22Rv1 (cell line): ENCODE measurements at regions not wholly inside any gene's neighbourhood (a gene's known extent, or its start where the extent isn't known, plus 50 kb on each side); places are given as distances from the start of the nearest gene placed in this dataset.

ENCODE experiments used
- H3K27ac ChIP-seq: fragments of 450-650 bp; 2 replicates; pipeline ENCODE4 v1.5.1; 2017
- ZFX ChIP-seq: fragments of 450-650 bp; IDR thresholded peaks from 2 replicates; pipeline ENCODE4 v1.6.1; 2017; ENCODE audit warnings: antibody characterized with exemption, borderline replicate concordance
- TF ChIP-seq, protein P1 (sequence below): fragments of 450-650 bp; IDR thresholded peaks from 2 replicates; pipeline ENCODE4 v1.5.1; 2017; ENCODE audit warnings: mild to moderate bottlenecking

DNA sequence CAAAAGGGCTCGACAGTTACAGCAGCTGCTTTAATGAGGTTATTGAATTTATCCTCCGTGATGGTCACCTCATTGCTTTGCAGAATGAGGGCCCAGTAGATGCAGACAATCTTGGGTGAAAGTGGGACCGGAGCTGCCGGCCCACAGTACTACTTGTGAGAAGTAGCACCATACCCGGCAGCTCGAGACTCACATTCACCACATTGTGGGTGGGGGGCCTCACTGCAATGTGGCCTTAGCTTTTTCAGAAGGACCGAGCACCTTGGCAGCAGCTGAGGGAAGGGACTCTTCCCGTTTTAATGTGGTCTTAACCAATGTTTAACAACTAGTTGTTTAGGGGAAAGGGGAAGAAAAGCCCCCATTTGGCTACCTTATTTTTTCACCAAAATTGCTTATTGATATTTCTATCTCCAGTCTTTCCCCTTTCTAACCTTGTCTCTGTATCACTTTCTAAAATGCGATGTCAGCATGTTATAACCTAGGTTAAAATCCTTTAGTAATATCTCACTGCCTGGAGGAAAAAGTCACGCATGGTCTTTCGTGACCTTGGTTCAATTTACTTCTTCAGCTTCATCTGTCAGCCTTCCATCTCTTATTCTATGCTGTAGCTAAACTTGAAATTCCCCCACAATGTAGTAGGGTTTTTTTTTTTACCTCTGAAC lies 87.4 kb upstream of the PHYHIPL start:
- H3K27ac ChIP-seq = no peak overlapping the region
- TF ChIP-seq, protein P1, sequence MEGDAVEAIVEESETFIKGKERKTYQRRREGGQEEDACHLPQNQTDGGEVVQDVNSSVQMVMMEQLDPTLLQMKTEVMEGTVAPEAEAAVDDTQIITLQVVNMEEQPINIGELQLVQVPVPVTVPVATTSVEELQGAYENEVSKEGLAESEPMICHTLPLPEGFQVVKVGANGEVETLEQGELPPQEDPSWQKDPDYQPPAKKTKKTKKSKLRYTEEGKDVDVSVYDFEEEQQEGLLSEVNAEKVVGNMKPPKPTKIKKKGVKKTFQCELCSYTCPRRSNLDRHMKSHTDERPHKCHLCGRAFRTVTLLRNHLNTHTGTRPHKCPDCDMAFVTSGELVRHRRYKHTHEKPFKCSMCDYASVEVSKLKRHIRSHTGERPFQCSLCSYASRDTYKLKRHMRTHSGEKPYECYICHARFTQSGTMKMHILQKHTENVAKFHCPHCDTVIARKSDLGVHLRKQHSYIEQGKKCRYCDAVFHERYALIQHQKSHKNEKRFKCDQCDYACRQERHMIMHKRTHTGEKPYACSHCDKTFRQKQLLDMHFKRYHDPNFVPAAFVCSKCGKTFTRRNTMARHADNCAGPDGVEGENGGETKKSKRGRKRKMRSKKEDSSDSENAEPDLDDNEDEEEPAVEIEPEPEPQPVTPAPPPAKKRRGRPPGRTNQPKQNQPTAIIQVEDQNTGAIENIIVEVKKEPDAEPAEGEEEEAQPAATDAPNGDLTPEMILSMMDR = no peak
- no peak for TF ChIP-seq ZFX

DNA sequence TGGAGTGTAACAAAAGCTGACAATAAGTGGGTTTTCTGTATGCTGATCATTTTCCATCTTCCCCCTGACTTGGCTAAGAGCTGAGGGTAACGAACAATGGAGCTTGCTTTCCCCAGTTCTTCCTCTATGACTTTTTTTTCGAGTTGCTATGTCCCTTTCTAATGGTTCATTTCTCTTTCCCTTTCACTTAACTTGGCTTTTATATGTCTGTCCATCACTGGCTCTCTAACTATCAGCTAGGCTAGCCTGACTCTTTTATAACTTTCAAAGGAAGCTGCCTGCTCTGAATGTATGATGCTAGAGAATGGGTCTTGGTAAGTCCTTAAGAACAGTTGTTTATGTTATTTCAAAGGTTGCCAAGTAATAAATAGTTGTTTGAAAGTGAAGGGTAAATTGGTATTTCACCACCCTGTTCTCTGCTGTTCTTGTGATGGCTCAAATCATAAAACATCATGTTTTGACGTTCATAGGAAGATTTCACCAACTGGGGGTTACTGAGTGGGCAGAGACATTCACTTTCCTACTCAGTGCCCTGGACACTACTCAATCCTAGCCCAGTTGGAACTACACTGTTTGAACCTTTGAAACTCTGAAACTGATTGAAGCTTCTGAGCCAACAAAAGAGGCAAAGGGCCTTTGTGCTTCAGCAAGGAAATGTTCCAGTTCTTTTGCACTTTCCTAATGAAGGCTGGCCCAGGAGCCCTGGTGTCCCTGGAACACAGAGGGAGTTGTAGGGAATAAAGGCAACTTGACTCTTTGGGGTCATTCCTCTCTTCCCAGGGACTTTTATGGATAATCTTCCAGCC lies 85.4 kb upstream of the PHYHIPL start:
- no peak for TF ChIP-seq ZFX
- TF ChIP-seq, protein P1 = no peak
- no peak overlapping the region for H3K27ac ChIP-seq

DNA sequence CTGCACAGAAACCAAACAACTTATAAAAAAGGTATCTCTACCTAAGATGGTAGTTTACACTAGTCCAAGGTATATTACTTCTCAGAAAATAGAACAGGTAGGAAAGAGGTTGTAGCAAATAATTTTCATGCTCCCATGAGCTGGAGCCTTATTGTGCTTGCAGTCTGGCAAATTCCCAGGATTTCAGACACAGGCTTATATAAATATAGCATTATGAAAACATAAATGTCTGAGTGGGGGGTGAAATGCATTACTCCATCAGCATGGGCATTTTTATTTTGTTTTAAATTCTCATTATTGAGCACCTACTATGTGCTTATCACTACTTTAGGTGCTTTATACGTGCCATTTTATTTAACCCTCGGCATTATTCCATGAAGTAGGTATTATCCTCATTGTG lies 83.0 kb upstream of the PHYHIPL start:
- TF ChIP-seq ZFX = no peak
- TF ChIP-seq, protein P1 = no peak

DNA sequence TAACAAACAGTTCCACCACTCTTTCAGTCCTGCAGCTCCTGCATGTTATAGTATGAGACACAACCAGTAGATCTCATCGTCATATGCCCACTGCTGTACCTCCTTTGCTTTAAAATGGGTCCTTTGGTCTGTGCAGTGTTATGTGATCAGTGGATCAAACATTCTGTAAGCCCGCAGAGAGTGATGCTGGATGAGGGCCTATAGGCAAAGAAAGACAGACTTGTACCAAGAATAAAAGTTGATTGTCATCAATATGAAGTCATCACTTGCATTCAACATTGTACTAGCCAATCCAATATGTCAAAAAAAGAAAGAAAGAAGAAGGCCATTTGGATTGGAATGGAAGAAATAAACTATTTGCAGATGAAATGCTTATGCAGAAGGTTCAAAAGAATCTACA lies 79.8 kb upstream of the PHYHIPL start:
- no peak overlapping the region for H3K27ac ChIP-seq
- TF ChIP-seq, protein P1 = no peak
- TF ChIP-seq ZFX = no peak

More for the DNA sequence above, 83.0 kb upstream of the PHYHIPL start:
- no peak overlapping the region for H3K27ac ChIP-seq

DNA sequence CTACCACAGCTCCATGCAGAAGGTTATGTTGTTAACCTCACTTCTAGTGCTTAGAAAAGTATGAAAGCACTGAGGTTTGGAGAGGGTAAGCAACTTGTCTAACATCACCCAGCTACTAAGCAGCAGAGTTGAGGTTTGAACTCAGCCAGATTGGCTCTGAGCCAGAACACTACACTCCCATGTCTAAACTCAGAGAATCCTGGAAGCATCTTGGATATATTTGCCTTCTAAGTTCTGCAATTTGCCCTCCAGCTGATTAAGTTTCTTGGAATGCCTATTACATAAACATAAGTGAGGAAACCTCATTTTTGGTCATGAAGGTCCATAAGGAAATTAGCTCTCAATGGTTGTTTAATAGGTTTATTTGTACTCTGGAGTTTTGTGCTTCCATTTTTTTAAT lies 78.1 kb upstream of the PHYHIPL start:
- H3K27ac ChIP-seq = no peak overlapping the region
- TF ChIP-seq, protein P1 = no peak
- no peak for TF ChIP-seq ZFX

DNA sequence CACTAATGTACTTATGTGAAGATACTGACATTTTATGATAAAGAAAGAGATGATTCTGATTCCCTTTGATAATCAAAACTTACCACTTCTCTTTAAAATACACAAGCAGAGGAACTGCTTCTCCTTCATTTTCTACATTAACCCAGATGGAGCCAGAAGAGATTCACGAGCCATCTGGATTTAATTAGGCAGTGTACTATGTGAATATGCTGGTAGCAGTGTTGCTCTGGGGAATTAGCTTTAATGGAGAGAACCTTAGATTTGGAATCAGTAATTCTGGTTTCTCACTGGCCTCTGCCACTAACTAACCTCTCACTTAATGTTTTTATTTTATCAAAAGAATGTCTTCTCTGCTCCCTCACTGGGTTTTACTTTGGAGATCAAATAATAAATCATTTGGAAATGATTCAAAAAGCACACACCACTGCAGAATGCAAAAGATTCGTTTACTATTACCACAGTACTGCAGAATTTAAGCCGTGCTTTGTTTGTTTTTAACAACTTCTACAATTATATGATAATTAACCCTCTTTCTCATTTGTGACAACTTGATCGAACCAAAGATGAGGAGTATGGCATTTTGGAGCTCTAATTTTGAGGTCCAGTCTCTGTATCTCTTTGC lies 77.5 kb upstream of the PHYHIPL start:
- H3K27ac ChIP-seq = no peak overlapping the region
- TF ChIP-seq ZFX = no peak
- TF ChIP-seq, protein P1 = no peak

DNA sequence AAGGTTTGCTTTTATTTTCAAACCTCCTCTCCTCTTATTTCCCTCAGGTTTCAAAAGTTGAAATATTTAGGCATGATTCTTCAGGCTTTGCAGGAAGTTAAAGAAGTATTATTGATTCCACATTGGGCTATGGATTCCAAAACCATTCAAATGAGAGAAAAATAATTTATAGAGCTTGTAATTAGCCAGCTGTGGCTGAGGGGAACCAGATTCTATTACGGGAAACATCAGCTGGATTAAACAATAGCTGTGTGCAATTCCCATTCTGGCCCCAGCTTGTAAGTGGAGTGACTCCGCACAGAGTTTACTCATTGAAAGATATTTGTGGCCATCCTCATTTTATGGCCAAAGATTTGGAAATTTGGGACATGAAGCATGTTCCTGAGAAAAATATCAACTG lies 77.0 kb upstream of the PHYHIPL start:
- H3K27ac ChIP-seq = no peak overlapping the region
- TF ChIP-seq, protein P1 = no peak
- TF ChIP-seq ZFX = no peak
